GM19351 (cell line): ENCODE measurements at regions not wholly inside any gene's neighbourhood (a gene's known extent, or its start where the extent isn't known, plus 50 kb on each side); places are given as distances from the start of the nearest gene placed in this dataset.

ENCODE experiments used
- ATAC-seq: cut with Tn5 transposase; IDR thresholded peaks from one replicate; pipeline ENCODE4 v1.9.1; 2021; ENCODE audit warnings: mild to moderate bottlenecking, moderate library complexity; ENCODE audit not compliant: unreplicated experiment

- ATAC-seq = no peak
Measured at GRCh38 chr16:63982741-63983140, 1139.1 kb downstream of the CDH11 start.

- no peak for ATAC-seq
Measured at GRCh38 chr16:63982110-63982509, 1139.8 kb downstream of the CDH11 start.

- no peak for ATAC-seq
Measured at GRCh38 chr16:63981639-63982038, 1140.2 kb downstream of the CDH11 start.

- no peak for ATAC-seq
Measured at GRCh38 chr16:63980763-63981162, 1141.1 kb downstream of the CDH11 start.

- ATAC-seq = no peak
Measured at GRCh38 chr16:63978240-63978639, 1143.6 kb downstream of the CDH11 start.

- no peak for ATAC-seq
Measured at GRCh38 chr16:63976345-63976744, 1145.5 kb downstream of the CDH11 start.

GRCh38 chr16:63975669-63976068 lies 1146.2 kb downstream of the CDH11 start:
- no peak for ATAC-seq

GRCh38 chr16:63967966-63968365 lies 1153.9 kb downstream of the CDH11 start:
- ATAC-seq = no peak

DNA sequence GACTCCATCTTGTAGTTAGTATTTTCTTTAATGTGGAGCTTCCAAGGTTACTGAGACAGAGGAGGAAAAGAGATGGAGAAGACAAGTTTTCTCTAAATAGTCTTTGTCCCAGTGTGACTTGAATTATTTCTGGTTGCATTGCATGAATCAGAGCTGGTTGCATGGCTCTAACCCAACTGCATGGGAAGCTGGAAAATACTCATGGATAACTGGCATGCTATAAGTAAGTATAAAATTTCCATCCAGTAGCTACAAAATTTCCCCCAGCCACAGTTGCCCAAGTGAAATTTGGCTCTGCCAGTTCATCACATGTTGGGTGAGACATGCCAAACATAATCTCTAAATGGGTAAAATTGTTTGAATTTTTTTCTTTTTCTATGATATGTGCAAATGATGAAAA lies 1161.5 kb downstream of the CDH11 start:
- ATAC-seq = no peak

DNA sequence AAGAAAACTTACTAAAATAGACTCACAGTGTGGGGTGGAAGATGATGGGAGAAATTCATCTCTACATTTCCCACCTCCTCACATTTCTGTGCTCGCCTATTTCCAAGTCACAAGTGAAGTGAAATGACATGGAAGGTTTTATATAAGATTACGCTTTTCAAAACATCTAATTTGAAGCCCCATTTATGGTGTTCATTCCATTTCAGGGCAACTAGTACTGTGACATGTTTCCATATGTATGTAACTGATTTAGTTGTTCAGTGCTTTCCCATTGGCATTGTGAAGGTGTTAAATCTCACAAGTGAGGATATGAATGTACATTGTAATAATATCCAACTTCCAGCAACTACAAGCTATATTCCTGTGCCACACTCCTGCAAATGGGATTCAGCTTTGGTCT lies 1174.8 kb downstream of the CDH11 start:
- ATAC-seq = no peak

DNA sequence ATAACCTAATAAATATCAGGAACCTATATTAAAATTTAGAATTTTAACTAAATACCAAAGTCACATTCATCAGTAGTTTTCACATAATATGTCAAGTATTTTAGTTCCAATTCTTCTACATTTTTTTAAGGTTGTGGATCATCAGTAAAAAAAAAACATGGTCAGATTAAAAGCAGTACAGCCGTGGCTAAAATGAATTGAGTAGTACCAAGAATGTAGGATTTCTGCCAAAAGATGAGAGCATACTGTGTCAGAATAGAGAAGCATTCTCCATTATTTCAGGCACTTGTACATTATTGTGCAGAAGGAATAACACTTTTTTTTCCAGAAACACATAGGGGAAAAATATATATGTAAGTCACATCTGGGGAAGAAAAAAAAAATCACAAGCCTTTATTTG lies 1176.1 kb downstream of the CDH11 start:
- ATAC-seq = no peak

GRCh38 chr16:63943566-63943965 lies 1178.3 kb downstream of the CDH11 start:
- no peak for ATAC-seq

DNA sequence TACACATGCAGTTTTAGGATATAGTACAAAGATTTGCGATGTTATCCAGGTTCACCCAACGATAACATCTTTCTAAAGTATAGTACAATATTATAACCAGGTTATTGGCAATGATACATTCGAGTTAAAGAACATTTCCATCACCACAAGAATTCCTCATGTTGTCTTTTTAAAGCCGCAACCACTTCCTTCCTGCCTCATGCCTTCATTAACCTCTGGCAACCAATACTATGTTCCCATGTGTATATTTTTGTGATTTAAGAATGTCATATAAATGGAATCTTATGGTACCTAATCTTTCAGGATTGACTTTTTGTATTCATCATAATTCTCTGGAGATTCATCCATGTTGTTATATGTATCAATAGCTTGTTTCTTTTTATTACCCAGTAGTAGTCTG lies 1183.2 kb downstream of the CDH11 start:
- ATAC-seq = no peak

GRCh38 chr16:63933841-63934240 lies 1188.0 kb downstream of the CDH11 start:
- no peak for ATAC-seq

DNA sequence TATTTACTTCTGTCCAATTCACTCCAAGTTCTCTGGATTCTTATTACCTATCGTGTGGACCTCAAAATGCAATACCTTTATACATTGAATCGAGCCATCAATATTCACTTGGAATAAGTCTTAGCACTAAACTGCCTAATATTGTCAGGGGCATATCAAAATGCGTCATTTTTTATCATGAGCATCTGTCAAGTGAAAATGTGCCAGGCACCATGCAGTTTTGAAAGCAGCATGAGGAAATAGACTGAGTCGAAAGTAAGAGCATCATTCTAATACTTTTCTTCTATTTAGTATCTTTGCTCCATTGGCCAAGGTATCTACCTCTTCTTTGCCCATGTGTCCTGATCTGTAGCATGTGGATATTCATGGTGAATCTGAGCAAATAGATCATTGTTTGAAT lies 1193.4 kb downstream of the CDH11 start:
- no peak for ATAC-seq

GRCh38 chr16:63925221-63925620 lies 1196.6 kb downstream of the CDH11 start:
- no peak for ATAC-seq

- ATAC-seq = no peak
Measured at GRCh38 chr16:63922560-63922959, 1199.3 kb downstream of the CDH11 start.

- no peak for ATAC-seq
Measured at GRCh38 chr16:63921737-63922295, 1200.0 kb downstream of the CDH11 start.

DNA sequence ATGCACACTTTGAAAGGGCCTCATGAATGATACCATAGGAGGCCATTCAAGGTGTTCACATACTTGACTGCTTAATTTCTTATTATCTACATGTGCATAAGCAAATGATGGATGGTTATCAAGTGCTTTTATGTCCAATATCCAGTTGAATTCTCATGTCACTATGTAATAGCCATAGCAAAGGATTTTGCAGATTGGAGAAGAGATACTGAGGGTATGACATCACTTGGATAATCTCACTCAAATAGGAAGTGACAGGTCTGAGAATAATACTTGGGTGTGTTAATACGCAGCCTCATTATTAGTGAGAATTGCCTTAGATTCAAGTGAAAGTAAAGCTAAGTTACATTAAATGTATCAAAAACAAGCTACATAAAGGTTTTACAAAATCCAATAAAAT lies 1208.6 kb downstream of the CDH11 start:
- ATAC-seq = no peak

DNA sequence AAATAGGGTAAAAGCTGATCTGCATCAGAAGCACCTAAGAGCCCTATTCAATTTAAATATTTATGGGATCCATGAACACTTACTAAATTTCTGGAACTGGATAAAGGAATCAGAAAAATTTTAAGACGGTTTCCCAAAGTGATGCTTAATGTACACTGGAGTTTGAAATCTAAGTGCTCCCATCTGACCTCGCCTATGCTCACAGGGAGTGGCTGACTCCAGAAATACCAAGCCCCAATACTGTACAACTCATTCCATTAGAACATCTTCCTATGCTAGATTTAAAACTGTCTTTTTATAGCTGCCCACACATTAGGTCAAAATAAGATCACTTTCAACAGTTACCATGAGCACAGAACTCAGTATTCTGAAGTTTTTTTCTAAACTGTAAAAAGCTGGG lies 1214.6 kb downstream of the CDH11 start:
- no peak for ATAC-seq

GRCh38 chr16:63904930-63905329 lies 1216.9 kb downstream of the CDH11 start:
- no peak for ATAC-seq

DNA sequence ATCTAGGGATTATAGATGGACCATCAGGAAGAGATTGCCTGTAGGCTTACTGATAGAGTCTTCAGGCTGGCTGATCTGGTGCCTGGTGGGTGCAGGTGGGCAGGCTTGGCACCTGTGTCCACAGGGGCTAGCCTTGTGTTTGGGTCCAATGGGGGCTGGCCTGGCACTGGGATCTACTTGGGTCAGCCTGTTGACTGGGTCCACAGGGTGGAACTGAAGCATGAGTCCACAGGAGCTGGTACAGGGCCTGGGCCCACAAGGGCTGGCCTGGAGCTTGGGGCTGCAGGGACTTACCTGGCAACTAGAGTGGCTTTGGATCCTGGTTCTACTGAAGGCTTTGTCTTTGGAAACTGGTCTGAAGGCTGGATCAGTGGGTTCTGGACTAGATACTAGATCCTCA lies 1217.7 kb downstream of the CDH11 start:
- no peak for ATAC-seq

- no peak for ATAC-seq
Measured at GRCh38 chr16:63896383-63897109, 1225.3 kb downstream of the CDH11 start.
